GM19240 (cell line): ENCODE measurements at regions not wholly inside any gene's neighbourhood (a gene's known extent, or its start where the extent isn't known, plus 50 kb on each side); places are given as distances from the start of the nearest gene placed in this dataset.
"Not testable (repeated sequence)": the region's sequence is repeated elsewhere in the genome, so short reads cannot be mapped to it uniquely, and the experiment has no call there.

Experiments used
- DNase-seq: peaks from one replicate; pipeline ENCODE4 v3.0.0; 2011; ENCODE audit warnings: low spot score; ENCODE audit not compliant: insufficient read length

GRCh38 chr18:22040533-22040932 is 128.9 kb upstream of the GATA6 start:
- no peak for DNase-seq

GRCh38 chr18:22043837-22044236 is 125.6 kb upstream of the GATA6 start:
- no peak for DNase-seq

GRCh38 chr18:22044474-22045220 is 124.7 kb upstream of the GATA6 start:
- DNase-seq, result no peak

- no peak for DNase-seq
Observed at GRCh38 chr18:22045221-22045918, 124.0 kb upstream of the GATA6 start.

DNA sequence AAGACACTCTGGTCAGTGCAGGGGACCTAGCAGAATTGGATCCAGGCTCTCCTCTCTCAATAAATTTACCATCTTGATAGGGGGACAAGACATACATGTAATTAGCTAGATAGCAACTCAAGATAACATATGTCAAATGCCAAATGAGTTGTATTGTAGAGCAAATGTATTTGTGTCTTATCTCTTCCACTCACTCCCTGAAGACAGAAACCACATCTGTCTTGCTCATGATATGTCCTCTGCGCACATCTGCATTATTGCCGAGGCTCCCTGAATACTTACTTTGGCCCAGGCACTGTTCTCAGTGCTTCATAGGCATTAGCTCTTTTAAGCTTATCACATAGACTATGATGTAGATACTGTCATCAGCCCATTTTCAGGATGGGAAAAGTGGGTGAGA is 122.9 kb upstream of the GATA6 start:
- no peak for DNase-seq

DNA sequence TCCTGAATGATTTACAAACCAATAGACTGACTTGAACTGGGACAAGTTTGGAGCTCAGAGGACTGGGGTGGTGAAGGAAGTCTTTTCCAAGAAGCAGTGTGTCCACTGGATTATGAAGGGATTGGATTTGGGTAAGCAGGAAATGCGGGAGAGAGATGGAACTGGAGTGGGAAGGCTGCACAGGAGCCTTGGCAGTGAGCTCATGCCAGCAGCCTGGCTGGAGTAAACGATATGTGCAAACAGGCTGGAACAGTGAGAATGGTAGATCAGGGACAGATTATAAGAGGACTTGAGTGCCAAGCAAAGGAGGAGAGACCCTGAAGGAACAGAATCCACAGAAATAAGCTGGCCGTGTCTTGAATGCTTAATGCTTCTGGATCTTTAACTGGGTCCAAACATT is 121.9 kb upstream of the GATA6 start:
- DNase-seq, result no peak

DNA sequence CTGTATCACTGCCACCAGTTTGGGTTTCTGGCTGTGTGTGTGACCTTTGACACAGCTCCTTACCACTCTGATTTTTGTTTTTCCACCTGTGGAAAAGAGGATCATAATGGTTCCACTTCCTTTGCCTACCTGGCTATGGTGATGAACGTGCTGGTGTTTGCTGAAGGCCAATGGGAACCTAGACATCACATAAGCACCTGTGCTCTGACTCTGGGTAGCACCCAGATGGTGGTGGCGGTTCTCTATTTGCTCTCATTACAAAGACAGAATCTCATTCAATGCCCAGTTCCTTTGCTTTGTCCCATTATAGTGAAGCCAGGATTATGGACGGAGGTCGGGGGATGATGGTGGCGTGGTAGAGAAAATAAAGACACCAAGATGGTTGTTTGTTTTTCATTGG is 121.2 kb upstream of the GATA6 start:
- no peak for DNase-seq

DNA sequence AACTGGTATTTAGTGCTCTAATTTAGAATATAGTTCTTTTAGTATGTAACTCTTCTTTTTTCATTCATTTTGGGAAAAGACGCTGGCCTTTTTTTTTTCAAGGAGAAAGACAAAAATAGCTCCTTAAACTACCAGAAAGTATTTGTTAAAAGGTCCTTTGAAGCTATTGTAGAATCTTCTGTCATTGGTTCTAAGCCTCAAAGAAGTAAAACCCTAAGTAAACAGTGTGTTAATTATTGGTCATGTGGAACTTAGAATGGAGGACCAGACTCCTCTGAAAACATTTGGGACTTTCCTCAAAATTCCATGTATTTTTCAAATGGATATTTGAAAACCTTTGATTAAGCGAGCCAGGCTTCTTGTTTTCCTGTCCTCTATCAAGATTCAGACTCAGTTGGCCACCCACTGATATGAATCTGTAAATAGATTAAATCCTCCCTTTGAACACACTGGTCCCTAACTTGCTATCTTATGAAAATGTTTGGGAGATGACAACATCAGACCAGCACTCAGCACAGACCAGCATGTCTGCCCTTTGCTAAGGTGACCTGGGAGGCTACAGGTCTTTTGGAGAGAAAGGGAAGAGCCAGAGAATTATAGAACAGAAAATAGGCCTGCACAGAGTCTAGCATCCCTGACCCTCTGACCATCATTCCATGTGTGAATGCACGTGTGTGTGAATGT is 120.3 kb upstream of the GATA6 start:
- DNase-seq, result no peak

DNA sequence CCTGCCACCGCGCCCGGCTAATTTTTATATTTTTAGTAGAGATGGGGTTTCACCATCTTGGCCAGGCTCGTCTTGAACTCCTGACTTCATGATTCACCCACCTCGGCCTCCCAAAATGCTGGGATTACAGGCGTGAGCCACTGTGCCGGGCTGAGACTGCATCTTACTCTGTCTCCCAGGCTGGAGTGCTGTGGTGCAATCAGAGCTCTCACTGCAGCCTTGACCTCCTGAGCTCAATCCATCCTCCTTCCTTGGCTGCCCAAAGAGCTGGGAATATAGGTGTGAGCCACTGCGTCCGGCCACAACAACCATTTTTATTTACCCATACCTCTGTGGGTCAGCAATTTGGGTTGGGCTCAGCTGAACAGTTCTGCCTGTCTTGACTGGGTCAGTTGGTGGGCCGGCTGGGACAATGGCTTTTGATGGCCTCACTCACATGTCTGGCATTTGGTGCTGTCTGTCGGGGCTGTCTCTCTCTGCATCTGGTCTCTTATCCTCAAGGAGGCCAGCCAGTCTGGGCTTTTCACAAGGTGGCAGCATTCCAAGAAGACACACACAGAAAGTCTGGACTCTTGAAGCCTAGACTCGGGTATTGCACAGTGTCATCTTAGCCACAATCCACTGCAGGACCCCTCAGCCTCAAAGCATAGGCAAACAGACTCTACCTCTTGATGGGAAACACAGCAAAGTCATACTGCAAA is 116.8 kb upstream of the GATA6 start:
- DNase-seq, result no peak

DNA sequence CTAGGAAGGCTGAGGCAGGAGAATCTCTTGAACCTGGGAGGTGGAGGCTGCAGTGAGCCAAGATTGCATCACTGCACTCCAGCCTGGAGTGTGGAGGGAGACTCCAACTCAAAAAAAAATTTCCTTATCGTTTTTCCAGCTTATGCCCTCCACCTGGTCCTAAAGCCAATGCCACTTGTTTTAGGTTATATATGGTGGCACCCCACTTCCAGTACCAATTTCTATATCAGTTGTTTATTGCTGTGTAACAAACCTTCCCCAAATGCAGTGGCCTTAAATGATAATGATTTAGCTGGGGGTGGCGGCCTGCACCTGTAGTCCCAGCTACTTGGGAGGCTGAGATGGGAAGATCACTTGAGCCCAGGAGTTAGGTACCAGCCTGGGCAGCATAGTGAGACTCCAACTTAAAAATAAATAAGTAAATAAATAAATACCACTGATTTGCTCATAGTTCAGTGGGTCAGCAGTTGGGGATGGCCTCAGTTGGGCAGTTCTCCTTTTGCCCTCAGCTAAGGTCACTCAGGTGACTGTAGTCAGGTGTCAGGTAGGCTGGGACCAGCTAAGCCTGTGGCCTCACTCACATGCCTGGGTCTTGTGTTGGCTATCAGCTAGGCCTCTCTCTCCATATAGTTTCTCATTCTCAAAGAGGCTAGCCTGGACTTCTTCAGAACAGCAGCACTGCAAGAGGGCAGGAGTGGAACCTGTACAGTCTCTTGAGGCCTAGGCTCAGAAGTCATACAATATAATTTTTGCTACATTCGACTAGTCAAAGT is 113.7 kb upstream of the GATA6 start:
- no peak for DNase-seq

GRCh38 chr18:22056950-22057349 is 112.4 kb upstream of the GATA6 start:
- no peak for DNase-seq

DNA sequence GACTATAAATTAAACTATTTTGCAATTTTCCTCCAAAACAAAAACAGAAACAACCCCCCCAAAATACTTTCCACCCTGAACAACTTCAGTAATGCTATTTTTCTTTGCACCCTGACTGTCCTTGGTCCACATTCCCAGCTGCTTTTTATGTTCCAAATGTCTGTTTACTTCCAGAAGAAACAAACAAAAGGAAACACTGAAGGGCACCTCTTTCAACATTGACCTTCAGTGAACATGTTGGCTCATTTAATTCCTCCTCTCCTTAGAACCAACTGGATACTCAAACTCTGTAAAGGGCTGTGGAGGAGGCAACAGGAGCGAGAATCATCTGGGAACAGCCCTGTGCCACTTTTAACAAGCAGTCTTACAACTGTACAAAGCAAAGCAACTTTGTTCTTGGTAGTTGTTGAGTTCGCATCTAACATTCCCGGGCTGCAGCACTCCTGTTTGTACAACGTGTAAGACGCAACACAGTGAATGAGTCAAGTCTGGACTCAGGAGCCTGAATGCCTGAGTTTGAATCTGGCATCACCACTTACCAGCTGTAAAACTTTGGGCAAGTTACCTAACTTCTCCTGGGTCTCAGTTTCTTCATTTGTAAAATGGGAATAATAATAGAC is 111.4 kb upstream of the GATA6 start:
- DNase-seq, result no peak

- no peak for DNase-seq
Observed at GRCh38 chr18:22060361-22060760, 109.0 kb upstream of the GATA6 start.

GRCh38 chr18:22063102-22063501 is 106.3 kb upstream of the GATA6 start:
- DNase-seq, result no peak

DNA sequence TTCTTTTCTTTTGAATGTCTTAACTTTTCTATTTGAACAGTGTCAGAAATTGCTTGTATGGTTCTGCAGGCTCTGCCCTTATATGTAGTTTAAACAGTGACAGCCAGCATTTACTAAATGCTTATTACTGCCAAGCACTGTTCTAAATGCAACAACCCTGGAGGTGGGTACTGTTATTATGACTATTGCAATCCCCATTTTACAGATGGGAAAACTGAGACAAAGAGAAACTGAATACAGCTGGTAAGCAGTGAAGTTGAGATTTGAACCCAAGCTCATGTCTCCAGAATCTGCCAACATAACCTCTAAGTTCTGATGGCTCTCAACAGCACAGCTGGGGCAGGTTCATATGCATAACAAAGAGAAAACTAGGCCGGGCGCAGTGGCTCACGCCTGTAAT is 105.7 kb upstream of the GATA6 start:
- no peak for DNase-seq

DNA sequence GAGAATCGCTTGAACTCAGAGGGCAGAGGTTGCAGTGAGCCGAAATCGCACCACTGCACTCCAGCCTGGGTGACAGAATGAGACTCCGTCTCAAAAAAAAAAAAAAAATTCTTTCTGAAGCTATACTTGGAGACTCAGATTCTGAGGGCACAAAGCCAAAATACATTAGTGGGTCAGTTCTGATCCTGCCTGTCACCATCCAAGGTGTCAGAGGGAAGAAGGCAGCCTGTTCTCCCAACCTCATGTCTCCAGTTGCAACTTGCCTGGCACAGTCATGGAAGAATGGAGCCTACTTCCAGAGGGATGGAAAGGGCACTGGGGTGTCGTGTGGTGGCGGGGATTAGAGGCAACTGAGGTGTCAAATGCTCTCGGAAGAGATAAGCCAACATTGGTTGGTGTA is 104.8 kb upstream of the GATA6 start:
- no peak for DNase-seq

GRCh38 chr18:22065311-22065710 is 104.1 kb upstream of the GATA6 start:
- DNase-seq, result no peak

- no peak for DNase-seq
Observed at GRCh38 chr18:22066083-22066485, 103.3 kb upstream of the GATA6 start.

DNA sequence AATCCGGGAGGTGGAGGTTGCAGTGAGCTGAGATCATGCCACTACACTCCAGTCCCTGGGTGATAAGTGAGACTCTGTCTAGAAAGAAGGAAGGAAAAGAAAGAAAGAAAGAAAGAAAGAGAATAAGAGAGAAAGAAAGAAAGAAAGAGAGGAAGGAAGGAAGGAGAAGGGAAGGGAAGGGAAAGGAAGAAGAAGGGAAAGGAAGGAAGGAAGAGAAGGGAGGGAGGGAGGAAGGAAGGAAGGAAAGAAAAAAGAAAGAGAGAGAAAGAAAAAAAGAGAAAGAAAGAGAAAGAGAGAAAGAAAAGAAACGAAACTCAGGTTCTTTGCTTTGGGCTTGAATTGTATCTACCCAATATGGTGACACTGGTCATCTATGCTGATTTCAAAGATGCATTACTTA is 102.3 kb upstream of the GATA6 start:
- DNase-seq, result no peak

GRCh38 chr18:22067682-22068081 is 101.7 kb upstream of the GATA6 start:
- DNase-seq, result no peak

- not testable (repeated sequence) for DNase-seq
Observed at GRCh38 chr18:22068784-22069183, 100.6 kb upstream of the GATA6 start.
